K562 (cell line): ENCODE measurements at regions not wholly inside any gene's neighbourhood (a gene's known extent, or its start where the extent isn't known, plus 50 kb on each side); places are given as distances from the start of the nearest gene placed in this dataset.

Experiments
- CBFB ChIP-seq: sonication (generic); formaldehyde crosslinking; IDR thresholded peaks from 2 replicates; pipeline ENCODE4 v1.4.0; 2020; ENCODE audit warnings: mild to moderate bottlenecking, missing genetic modification reagents
- ETV6 ChIP-seq, 3 experiments: fragments of 150-350 bp in 1 of 3; sonication (generic) in 1 of 3; formaldehyde crosslinking in 1 of 3; IDR thresholded peaks; 2 replicates each; pipeline versions ENCODE4 v1.6.1 to v1.8.0; 2014 to 2022; ENCODE audit warnings: borderline replicate concordance in 2 of 3, low read depth in 2 of 3, antibody characterized with exemption in 1 of 3, low read length in 1 of 3, mild to moderate bottlenecking in 1 of 3, missing genetic modification reagents in 1 of 3
- ZBTB33 ChIP-seq: sonication (generic); formaldehyde crosslinking; IDR thresholded peaks from 2 replicates; pipeline ENCODE4 v1.8.1; 2023; ENCODE audit warnings: mild to moderate bottlenecking, missing genetic modification reagents
- ZNF407 ChIP-seq: fragments of 450-650 bp; IDR thresholded peaks from 2 replicates; pipeline ENCODE4 v1.6.1; 2016; ENCODE audit warnings: low read depth
- ZNF512 ChIP-seq: IDR thresholded peaks from 2 replicates; pipeline ENCODE4 v1.6.1; 2016; ENCODE audit warnings: missing genetic modification characterization, missing compliant biosample characterization

- TF ChIP-seq ZNF407 (no peak), ZNF512 (no peak), CBFB (CRISPR knock-in tag) (no peak), ZBTB33 (CRISPR knock-in tag) (no peak), ETV6 (IDR thresholded peaks at IDR 0.05; ENCODE audit: borderline replicate concordance in 1 of 2, low read depth in 2 of 2, low read length in 1 of 2) (no peak), ETV6 (CRISPR knock-in tag; IDR thresholded peaks at IDR 0.05; ENCODE audit: borderline replicate concordance) (no peak)
Observed at GRCh38 chr3:112765531-112765930, 81.1 kb downstream of the CD200R1L start (continued).
